Urothelium cell line (cell line): ENCODE measurements at regions not wholly inside any gene's neighbourhood (a gene's known extent, or its start where the extent isn't known, plus 50 kb on each side); places are given as distances from the start of the nearest gene placed in this dataset.
A peak's percentile ranks its signal among the peaks of the same experiment; 100 is the strongest.
"Not testable (repeated sequence)": the region's sequence is repeated elsewhere in the genome, so short reads cannot be mapped to it uniquely, and the experiment has no call there.

Experiments
- DNase-seq: peaks from one replicate; pipeline ENCODE4 v3.0.0; 2011; ENCODE audit warnings: low spot score, mixed read lengths
- FAIRE-seq: peaks from 2 replicates; lab custom pipeline; 2011; peaks lifted over from hg19 to GRCh38; lab: Jason Lieb, UNC

DNA sequence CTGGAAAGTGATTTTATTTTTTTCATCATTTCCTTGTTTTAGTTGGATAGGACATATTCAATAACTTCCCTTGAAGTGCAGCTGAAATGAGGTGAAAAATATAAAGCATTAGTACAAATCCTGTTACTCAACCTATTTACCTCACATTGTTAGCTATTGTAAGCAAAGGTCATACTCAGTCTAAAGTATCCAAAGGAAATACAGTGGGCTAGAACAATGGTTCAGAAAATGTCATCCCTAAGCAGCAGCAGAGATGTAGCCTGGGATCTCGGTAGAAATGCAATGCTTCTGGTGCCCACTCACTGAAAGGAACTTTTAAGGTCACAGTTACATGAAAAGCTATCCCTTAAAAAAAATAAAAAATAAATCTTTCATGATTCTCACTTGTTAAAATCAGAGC, 300.6 kb downstream of the PPP4R3C start:
- no peak for DNase-seq

DNA sequence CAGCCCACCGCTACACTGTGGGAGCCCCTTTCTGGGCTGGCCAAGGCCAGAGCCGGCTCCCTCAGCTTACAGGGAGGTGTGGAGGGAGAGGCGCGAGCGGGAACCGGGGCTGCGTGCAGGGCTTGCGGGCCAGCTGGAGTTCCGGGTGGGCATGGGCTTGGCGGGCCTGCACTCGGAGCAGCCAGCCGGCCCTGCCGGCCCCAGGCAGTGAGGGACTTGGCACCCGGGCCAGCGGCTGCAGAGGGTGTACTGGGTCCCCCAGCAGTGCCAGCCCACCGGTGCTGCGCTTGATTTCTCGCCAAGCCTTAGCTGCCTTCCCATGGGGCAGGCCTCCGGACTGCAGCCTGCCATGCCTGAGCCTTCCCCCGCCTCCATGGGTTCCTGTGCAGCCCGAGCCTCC, 306.2 kb downstream of the PPP4R3C start:
- not testable (repeated sequence) for FAIRE-seq

More for the DNA sequence above, 300.6 kb downstream of the PPP4R3C start:
- FAIRE-seq, result no peak

DNA sequence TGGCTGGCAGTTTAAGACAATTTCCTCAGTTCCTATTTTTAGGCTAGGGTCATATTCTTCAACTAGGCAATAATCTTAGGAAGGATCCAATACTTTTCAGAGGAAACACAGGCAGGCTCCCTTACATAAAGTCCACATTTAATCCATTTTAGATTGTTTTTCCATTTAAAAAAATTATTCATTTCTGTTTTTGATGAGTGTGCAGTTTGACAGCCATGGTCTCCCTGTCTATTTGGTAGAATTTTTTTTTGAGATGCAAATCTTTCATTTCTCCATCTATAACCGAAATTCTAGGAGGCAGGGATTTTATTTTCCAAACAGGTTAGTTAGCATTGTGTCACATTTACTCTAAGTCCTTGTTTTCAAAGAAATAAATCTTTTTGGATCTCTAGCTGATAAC, 326.8 kb downstream of the PPP4R3C start:
- FAIRE-seq, result no peak
- DNase-seq, result no peak

More for the DNA sequence above, 306.2 kb downstream of the PPP4R3C start:
- DNase-seq, result not testable (repeated sequence)

DNA sequence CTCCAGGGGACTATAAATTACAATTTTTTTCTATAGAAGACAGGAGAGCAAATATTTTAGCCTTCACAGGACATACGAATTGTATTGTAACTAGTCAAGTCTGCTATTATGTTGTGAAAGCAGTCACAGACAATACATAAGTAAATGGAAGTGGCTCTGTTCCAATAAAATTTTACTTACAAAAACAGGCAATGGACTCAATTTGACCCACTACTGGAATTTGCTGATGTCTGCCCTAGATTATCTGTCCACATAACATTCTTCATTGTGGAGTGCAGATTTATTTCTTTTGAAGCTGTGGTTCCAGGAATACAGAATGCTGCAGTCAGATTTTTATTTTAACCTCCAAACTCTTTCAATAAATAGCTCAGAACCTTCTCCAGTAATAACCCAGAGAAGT, 330.3 kb downstream of the PPP4R3C start:
- DNase-seq (no peak), FAIRE-seq (no peak)

DNA sequence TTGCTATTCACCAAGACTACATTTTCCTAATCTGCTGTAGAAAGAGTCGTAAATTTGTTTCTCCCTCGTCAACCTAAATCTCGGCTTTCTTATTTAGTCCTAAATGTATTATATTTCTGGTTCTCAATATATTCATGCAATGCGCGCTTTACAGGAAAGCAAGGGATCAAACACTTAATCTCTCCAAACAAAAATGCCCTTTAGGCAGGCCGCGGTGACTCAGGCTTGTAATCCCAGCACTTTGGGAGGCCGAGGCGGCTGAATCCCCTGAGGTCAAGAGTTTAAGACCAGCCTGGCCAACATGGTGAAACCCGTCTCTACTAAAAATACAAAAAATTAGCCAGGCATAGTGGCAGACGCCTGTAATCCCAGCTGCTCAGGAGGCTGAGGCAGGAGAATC, 376.0 kb downstream of the PPP4R3C start:
- not testable (repeated sequence) for FAIRE-seq, DNase-seq

DNA sequence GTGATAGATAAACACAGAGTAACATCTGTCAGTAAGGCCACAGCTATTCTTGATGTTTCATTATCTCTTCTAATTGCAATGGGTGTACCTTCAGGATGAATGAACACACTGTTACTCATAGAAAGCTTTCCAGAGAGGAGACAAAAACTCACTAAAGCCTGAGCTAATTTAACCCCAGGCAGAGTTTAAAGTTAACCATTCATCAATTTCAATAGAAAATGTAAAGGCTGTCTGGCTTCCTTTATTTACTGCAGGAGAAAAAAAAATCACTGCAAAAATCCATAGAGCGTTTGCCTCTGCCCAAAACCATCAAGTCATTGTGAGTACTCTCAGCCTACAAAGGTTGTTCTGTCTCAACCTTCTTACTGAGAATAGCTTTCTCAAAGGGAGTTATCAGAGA, 376.9 kb downstream of the PPP4R3C start:
- DNase-seq (no peak), FAIRE-seq (no peak)

DNA sequence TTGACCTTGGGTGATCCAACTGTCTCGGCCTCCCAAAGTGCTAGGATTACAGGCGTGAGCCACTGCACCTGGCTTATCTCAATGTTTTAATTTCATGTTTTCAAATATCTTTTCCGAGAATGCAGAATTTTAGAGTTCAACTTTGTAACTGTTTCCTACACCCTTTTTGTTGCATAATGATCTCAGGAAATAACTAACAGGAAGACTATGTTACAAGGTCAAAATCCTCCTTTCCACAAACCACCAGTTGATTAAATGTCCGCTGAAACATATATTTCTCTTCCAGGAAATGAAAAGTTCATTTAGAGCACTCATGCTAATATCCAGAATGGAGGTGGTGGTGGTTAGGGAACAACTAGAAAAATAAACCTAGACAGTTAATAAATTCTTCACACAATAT, 377.8 kb downstream of the PPP4R3C start:
- FAIRE-seq, result no peak

DNA sequence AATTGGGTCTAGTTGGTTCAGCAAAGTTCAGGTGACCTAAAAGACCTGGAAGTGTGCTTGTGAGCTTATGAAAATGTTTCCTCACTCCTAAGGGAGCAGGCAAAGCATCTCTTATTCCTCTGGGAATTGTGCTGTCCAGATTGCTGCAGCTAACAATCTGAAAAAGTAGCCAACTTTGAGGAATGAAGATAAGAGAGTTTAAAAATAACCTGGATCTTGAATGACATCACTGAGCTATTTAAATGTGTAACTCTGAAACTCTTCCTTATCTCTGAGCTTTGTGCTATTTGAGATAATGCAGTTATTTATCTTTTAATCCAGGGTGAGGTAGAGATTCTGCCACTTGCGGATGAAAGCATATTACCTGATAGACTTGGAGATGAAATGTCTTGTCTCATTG, 384.8 kb downstream of the PPP4R3C start:
- FAIRE-seq, result no peak

More for the DNA sequence above, 377.8 kb downstream of the PPP4R3C start:
- no peak for DNase-seq

DNA sequence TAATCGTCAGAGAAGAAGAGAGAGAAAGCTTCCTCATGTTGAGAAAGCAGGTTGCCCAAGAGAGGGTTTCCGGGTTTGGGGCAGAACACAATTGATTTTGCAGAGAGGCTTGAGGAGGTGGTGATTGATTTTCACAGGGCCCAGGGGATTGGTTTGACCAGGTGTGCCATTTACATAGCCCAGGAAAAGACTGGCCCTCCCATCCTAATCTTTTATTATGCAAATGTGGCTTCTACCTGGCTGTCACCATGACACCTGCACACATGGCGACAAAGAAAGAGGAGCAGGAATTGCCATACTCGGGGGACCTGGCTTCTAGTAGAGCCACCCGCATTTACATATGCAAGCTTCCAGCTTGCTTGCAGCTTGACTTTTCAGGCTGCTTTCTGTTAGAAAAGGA, 405.3 kb downstream of the PPP4R3C start:
- DNase-seq, result no peak

More for the DNA sequence above, 384.8 kb downstream of the PPP4R3C start:
- no peak for DNase-seq

DNA sequence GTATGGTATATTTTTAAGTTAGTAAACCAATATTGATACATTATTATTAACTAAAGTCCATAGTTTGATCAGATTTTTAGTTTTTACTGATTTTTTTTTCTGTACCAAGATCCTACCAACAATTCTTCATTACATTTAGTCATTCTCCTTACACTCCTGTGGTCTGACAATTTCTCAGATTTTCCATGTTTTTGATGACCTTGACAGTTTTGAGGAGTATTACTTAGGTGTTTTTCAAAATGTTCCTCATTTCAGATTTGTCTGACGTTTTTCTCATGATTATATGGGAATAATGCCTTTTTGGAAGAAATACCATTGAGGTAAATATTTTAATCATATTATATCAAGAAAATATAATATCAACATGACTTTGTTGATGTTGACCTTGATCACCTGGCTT, 423.8 kb downstream of the PPP4R3C start:
- no peak for DNase-seq
- no peak for FAIRE-seq

More for the DNA sequence above, 405.3 kb downstream of the PPP4R3C start:
- FAIRE-seq, result no peak

DNA sequence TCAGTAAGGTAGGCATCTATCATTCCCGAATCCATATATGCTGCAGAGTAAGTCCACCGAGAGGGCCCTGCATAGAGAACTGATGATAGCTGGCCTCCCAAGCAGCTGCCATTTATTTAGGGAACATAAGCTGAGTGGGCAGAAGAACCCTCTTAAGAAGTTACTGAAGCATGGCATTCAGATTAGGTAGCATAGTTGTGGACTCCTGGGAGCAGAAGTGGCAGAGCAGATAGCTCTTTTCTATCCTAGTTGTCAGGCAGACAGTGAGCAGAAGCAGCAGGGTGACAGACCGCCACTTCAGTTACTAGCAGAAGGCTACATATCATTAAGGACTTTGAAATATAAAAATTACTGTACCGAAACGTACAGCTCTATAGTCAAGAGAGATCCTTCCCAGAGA, 454.7 kb downstream of the PPP4R3C start:
- FAIRE-seq (no peak), DNase-seq (no peak)

DNA sequence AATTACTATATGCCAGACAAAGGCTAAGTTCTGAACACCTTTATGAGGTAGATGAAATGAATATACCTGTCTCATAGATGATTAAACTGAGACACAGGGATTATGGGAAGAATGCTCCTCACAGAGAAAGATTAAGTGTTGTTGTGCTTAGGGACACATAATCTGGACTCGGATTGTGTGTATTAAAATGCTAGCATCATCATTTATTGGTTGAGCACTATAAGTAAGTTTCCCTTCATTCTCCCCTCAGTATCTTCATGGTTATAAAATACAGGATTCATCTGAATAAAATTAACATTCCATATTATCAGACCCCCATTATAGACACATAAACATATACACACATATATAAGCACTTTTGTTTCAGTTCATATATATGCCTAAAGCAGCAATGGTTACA, 463.5 kb downstream of the PPP4R3C start:
- no peak for DNase-seq
- no peak for FAIRE-seq

DNA sequence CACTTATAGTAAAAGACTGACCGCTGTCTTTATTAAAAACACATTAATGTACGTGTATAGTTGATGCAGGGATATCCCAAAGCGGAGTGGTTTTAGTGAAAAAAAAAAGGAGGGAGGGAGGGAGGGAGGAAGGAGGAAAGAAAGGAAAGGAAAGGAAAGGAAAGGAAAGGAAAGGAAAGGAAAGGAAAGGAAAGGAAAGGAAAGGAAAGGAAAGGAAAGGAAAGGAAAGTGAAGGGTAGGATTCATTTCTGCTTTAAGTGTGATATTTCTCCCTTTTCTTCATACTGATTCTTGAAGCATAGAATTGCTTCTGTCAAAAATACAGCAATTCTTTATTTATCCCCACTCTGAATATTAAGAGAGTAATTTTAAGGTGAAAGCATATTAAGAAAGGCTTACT, 504.9 kb downstream of the PPP4R3C start:
- FAIRE-seq, result no peak
- DNase-seq, result no peak

DNA sequence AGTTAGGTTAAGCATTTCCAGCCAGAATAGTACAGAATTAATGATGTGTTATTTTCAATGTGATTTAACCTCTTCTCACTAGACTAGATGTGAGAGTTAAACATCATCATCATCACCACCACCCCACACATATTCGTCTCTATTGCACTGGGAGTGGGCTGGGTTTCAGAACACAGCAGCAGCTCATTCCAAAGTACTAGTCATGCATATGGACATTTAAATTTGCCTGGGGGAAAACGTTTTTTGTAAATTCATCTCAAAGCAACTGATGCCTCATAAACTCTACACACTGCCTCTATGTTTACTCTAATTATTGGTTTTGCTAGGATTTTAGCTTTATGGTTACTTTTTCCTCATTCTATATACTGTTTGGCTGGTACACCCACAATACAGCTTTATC, 509.1 kb downstream of the PPP4R3C start:
- FAIRE-seq, result no peak

DNA sequence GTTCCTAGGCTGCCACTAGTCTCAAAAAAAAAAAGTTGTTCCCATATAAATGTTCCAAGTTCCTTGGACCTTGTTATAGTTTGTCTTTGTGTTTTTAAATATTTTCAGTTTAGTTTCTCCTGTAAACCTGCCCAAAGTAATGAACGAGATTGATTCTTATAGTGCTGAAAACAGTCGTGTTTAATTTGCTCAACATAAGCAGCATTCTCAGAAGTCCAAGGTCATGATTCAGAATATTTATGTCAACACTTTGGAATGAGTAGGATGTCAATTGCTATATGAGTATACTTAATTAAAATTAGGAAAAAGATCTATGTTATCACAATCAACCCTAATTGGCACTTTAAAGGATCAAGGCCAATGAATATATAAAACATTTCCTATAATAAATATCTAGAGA, 510.9 kb downstream of the PPP4R3C start:
- DNase-seq (no peak), FAIRE-seq (no peak)

More for the DNA sequence above, 509.1 kb downstream of the PPP4R3C start:
- no peak for DNase-seq

DNA sequence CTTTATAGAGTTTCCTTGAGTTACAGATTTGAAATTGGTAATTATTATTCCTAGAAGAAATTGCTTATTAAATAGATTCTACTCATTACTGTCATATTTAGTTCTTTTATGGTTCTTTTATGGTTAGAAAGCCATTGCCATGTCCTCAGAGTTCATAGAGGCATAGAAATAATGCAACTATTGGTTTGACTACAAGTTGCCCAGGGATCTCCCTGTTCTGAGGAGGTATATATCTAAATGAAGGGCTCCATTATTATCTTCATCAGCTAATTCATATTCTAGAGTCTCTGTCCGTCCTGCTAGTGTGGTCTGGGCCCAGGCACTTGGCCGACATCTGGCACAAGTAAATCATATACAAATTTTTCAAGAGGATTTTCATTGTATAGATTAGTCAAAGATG, 535.7 kb downstream of the PPP4R3C start:
- no peak for DNase-seq
- FAIRE-seq, result no peak

DNA sequence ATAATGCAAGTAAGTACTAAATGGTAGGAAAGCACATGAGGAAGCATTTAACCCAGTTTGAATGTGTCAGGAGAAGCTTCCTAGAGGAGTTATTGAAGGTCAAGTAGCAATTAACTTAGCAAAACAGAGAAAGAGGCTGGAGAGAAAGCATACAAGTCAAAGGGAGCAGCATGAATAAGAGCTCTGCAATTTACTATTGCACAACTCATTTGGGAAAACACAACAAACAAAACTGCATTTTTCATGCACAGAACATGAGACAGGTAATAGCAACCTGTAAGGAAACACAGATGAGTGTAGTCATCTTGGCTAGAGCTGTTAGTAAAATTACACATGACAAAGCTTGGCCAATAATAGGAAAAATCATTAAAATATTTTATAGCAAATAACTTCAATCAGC, 538.1 kb downstream of the PPP4R3C start:
- FAIRE-seq (no peak), DNase-seq (no peak)

DNA sequence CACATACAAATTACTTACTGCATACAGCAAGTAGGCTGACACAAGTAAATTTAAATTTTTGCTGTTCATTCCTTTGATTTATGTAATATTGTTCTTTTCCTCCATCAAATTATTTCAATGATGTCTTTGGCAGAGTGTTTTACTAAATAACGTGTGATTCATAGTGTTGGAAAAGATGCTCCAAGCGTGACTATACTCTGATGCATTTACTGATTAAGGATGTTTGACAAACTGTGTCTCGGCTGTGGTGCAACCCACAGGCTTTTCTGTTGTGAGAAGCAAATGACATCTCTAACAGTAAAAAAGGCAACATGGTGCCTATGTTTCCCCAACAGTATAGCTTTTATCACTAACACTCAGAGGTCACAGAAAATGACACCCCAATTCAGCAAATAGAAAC, 540.9 kb downstream of the PPP4R3C start:
- DNase-seq (no peak), FAIRE-seq (no peak)

DNA sequence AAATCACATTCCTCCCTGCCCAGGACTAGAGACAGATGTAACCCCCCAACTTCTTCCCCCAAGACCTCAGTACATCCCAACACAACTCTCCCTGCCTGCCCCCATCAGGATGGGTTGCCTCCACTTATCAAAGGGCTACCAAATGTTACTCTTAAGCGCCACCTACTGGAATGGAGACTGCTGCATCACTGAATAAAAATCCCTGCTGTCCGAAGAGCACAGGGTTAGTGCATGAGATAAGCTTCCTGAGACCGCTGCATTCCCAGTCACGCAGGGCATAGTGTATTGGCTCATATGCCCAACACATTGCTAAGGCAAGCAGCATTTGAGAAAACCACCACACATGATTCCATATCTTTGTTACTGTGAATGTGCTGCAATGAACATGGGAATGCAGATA, 544.5 kb downstream of the PPP4R3C start:
- FAIRE-seq (no peak), DNase-seq (peak; percentile 2)

DNA sequence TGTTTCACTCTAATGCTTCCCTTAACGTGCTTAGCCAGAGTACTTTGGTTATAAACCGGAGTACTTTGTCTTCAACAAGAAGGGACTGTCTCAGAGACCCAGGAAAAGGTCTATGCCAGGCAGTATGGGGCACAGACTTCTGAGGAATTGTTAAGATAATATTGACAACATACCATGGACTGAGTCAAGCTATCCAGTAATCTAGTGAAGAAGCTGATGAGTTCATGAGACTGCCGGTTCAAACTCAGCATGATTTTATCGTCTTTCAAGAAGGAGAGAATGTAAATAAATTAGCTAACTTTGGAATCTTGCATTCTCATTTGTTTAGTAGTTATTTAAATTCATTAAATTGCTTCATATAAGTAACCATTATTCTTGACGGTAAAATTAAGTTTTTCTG, 546.1 kb downstream of the PPP4R3C start:
- DNase-seq (no peak), FAIRE-seq (no peak)

DNA sequence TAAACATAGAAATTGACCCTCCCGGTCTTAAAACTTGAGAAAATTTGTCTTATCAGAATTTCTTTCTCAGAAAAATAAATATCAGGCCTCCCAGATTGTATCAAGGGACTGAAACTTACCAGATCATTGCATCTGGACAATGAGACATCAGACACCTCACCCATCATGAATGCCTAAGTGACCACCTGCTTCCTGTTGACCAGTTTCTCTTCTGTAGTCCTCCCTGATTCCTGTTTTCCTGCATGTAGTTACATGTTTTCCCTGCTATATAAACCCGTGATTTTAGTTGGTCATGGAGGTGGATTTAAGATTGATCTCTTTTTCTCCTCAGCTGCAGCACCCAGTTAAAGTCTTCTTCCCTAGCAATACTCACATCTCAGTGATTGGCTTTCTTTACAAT, 548.1 kb downstream of the PPP4R3C start:
- no peak for FAIRE-seq

DNA sequence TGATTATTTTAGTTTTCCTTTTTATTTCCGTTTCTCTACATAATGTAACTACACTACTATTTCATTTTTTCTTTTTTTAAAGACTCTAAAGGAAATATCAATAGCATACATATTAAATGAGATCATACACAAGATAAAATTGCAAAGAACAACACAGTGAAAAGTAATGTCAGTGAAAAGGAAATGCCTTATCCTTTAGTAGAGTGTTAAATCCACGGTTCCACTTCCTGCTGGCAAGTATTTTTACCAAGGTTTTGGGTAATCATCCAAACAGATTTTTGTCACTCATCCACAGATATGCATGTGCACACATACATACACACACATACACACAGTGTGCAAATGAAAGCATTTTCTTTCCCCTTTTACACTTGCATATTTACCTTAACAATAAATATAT, 548.9 kb downstream of the PPP4R3C start:
- DNase-seq (no peak), FAIRE-seq (no peak)

More for the DNA sequence above, 548.1 kb downstream of the PPP4R3C start:
- DNase-seq, result no peak

DNA sequence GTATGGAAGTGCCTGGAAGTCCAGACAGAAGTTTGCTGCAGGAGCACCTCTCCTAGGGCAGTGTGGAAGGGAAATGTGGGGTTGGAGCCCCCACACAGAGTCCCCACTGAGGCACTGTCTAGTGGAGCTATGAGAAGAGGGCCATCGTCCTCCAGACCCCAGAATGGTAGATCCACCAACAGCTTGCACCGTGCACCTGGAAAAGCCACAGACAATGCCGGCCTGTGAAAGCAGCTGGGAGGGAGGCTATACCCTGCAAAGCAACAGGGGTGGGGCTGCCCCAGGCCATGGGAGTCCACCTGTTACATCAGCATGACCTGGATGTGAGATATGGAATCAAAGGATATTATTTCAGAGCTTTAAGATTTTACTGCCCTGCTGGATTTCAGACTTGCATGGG, 551.4 kb downstream of the PPP4R3C start:
- DNase-seq, FAIRE-seq: not testable (repeated sequence)

DNA sequence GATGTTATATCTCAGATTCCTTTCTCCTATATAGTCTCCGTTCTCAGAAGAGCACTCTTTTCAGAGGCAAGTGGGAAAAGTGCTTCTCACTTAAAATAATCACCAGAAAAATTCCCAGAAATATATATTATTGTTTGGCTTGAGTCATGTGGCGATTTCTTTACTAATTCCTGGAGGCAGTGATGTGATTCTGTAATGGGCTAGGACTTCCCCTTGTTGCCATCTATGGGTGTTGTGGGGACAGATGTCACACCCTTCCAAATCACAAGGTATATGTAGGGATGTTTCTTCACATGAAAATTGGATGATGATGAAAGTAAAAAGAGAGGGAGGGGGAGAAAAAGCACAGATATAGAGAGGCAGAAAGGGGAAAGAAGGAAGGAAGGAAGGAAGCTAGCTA, 553.4 kb downstream of the PPP4R3C start:
- no peak for DNase-seq
- FAIRE-seq, result no peak
